H1 (cell line): ENCODE measurements at regions not wholly inside any gene's neighbourhood (a gene's known extent, or its start where the extent isn't known, plus 50 kb on each side); places are given as distances from the start of the nearest gene placed in this dataset.

Experiments
- CTCF ChIA-PET: fragments of 300-600 bp; sonication (Branson Sonifier 250); formaldehyde crosslinking; loops from one replicate; lab custom pipeline; 2021; ENCODE audit not compliant: partially characterized antibody; lab: Charles Lee
- POLR2A ChIA-PET: fragments of 300-600 bp; sonication (Branson Sonifier 250); formaldehyde crosslinking; loops from one replicate; lab custom pipeline; 2021; ENCODE audit warnings: inconsistent platforms; ENCODE audit not compliant: partially characterized antibody; lab: Charles Lee
- DNase-seq, 2 experiments: peaks; one replicate each; pipeline versions ENCODE4 v3.0.0 to v3.0.0-alpha.2; 2010 to 2022; ENCODE audit warnings: low spot score in 2 of 2, low read depth in 1 of 2, mixed read lengths in 1 of 2
- FAIRE-seq: peaks from 2 replicates; lab custom pipeline; 2011; peaks lifted over from hg19 to GRCh38; lab: Jason Lieb, UNC
- H2AFZ ChIP-seq: 2 replicates; pipeline ENCODE4 v1.8.1; 2012; ENCODE audit warnings: low read length, inconsistent platforms
- H2AK5ac ChIP-seq: 2 replicates; pipeline ENCODE4 v1.6.1; 2013; ENCODE audit warnings: low read depth, low read length
- H2BK120ac ChIP-seq: replicated peaks from 2 replicates; pipeline ENCODE3; 2013; ENCODE audit warnings: low read depth, low read length, inconsistent platforms
- H2BK12ac ChIP-seq: 2 replicates; pipeline ENCODE4 v1.6.1; 2013; ENCODE audit warnings: low read depth, low read length
- H2BK15ac ChIP-seq: 2 replicates; pipeline ENCODE4 v1.6.1; 2013; ENCODE audit warnings: low read length
- H2BK20ac ChIP-seq: 2 replicates; pipeline ENCODE4 v1.6.1; 2013; ENCODE audit warnings: low read length
- H2BK5ac ChIP-seq: 2 replicates; pipeline ENCODE4 v1.6.1; 2013; ENCODE audit warnings: low read depth, low read length
- H3K14ac ChIP-seq: 2 replicates; pipeline ENCODE4 v1.6.1; 2013; ENCODE audit warnings: inconsistent platforms; ENCODE audit not compliant: insufficient read length
- H3K18ac ChIP-seq: 2 replicates; pipeline ENCODE4 v1.6.1; 2013; ENCODE audit warnings: low read length; ENCODE audit errors: extremely low read depth
- H3K23ac ChIP-seq: 2 replicates; pipeline ENCODE4 v1.6.1; 2013; ENCODE audit warnings: inconsistent platforms; ENCODE audit not compliant: insufficient read length
- H3K23me2 ChIP-seq: 2 replicates; pipeline ENCODE4 v1.6.1; 2013; ENCODE audit warnings: low read depth, low read length
- H3K27ac ChIP-seq: 2 replicates; pipeline ENCODE4 v1.6.1; 2011; ENCODE audit warnings: low read depth, low read length, inconsistent platforms
- H3K27me3 ChIP-seq, 4 experiments: replicated peaks in 1 of 4; 1 replicate in 1 of 4; 2 replicates in 3 of 4; pipeline versions ENCODE4 v1.6.1 to v1.8.1; 2011 to 2013; ENCODE audit warnings: low read length in 3 of 4, mild to moderate bottlenecking in 3 of 4, inconsistent platforms in 2 of 4, mixed read lengths in 2 of 4, moderate library complexity in 1 of 4; ENCODE audit not compliant: control insufficient read depth in 3 of 4, insufficient read depth in 3 of 4; ENCODE audit errors: extremely low read depth in 1 of 4
- H3K36me3 ChIP-seq, 4 experiments: 2 replicates each; pipeline versions ENCODE4 v1.6.1 to v1.8.1; 2011 to 2013; ENCODE audit warnings: mild to moderate bottlenecking in 4 of 4, low read length in 3 of 4, moderate library complexity in 2 of 4, control low read depth in 1 of 4, inconsistent platforms in 1 of 4; ENCODE audit not compliant: insufficient read depth in 4 of 4, control insufficient read depth in 2 of 4
- H3K4ac ChIP-seq: replicated peaks from 2 replicates; pipeline ENCODE3; 2013; ENCODE audit warnings: low read length, low read depth, mixed read lengths, inconsistent platforms; ENCODE audit not compliant: insufficient read length
- H3K4me1 ChIP-seq, 4 experiments: replicated peaks in 1 of 4; 1 replicate in 1 of 4; 2 replicates in 3 of 4; pipeline versions ENCODE4 v1.6.1 to v1.8.1; 2011 to 2013; ENCODE audit warnings: low read length in 3 of 4, inconsistent platforms in 2 of 4, mixed read lengths in 1 of 4; ENCODE audit not compliant: insufficient read depth in 4 of 4, control insufficient read depth in 3 of 4
- H3K4me2 ChIP-seq, 2 experiments: 2 replicates each; pipeline versions ENCODE4 v1.6.1 to v1.8.1; 2011 to 2013; ENCODE audit warnings: low read depth in 2 of 2, low read length in 2 of 2, control low read depth in 1 of 2, inconsistent platforms in 1 of 2, mild to moderate bottlenecking in 1 of 2; ENCODE audit not compliant: insufficient read depth in 1 of 2
- H3K4me3 ChIP-seq, 4 experiments: fragments of 200-600, 300-600 bp in 1 of 4; sonication (generic), shearing (Covaris generic), sonication (Bioruptor Twin) in 1 of 4; 2 replicates each; pipeline versions ENCODE4 v1.5.1 to v1.8.1; 2011 to 2016; ENCODE audit warnings: low read length in 4 of 4, low read depth in 3 of 4, control low read depth in 2 of 4, inconsistent platforms in 2 of 4, mild to moderate bottlenecking in 2 of 4, mixed read lengths in 1 of 4, moderate library complexity in 1 of 4; ENCODE audit not compliant: insufficient read depth in 2 of 4; ENCODE audit errors: extremely low read depth in 1 of 4
- H3K56ac ChIP-seq: replicated peaks from 2 replicates; pipeline ENCODE3; 2013; ENCODE audit warnings: low read depth, mild to moderate bottlenecking, mixed read lengths, low read length, inconsistent platforms; ENCODE audit not compliant: insufficient read length
- H3K79me1 ChIP-seq: 2 replicates; pipeline ENCODE4 v1.6.1; 2013; ENCODE audit warnings: low read depth, low read length, control low read depth
- H3K79me2 ChIP-seq, 2 experiments: 2 replicates each; pipeline versions ENCODE4 v1.6.1 to v1.8.1; 2012 to 2013; ENCODE audit warnings: low read length in 2 of 2, mild to moderate bottlenecking in 2 of 2, inconsistent platforms in 1 of 2; ENCODE audit not compliant: insufficient read depth in 2 of 2, control insufficient read depth in 1 of 2
- H3K9ac ChIP-seq, 4 experiments: replicated peaks in 1 of 4; 1 replicate in 1 of 4; 2 replicates in 3 of 4; pipeline versions ENCODE4 v1.6.1 to v1.8.1; 2011 to 2013; ENCODE audit warnings: low read depth in 3 of 4, low read length in 3 of 4, control low read depth in 2 of 4, mild to moderate bottlenecking in 2 of 4, moderate library complexity in 2 of 4, inconsistent platforms in 1 of 4; ENCODE audit errors: extremely low read depth in 1 of 4
- H3K9me3 ChIP-seq, 2 experiments: 2 replicates each; pipeline versions ENCODE4 v1.6.1 to v1.8.1; 2012 to 2013; ENCODE audit warnings: mild to moderate bottlenecking in 2 of 2, moderate library complexity in 2 of 2, control low read depth in 1 of 2, inconsistent platforms in 1 of 2, low read depth in 1 of 2, low read length in 1 of 2, mixed read lengths in 1 of 2; ENCODE audit not compliant: insufficient read depth in 2 of 2
- H4K20me1 ChIP-seq, 2 experiments: replicated peaks in 1 of 2; 2 replicates each; pipeline versions ENCODE3 to v1.8.1; 2011 to 2013; ENCODE audit warnings: inconsistent platforms in 2 of 2, low read length in 2 of 2, mild to moderate bottlenecking in 1 of 2; ENCODE audit not compliant: insufficient read depth in 2 of 2, control insufficient read depth in 1 of 2
- H4K5ac ChIP-seq: 2 replicates; pipeline ENCODE4 v1.6.1; 2013; ENCODE audit warnings: low read length, low read depth, mixed read lengths, inconsistent platforms; ENCODE audit not compliant: insufficient read length
- H4K8ac ChIP-seq: 2 replicates; pipeline ENCODE4 v1.8.0; 2013; ENCODE audit warnings: mild to moderate bottlenecking, moderate library complexity, low read length, inconsistent platforms; ENCODE audit not compliant: insufficient read depth; ENCODE audit errors: extremely low read depth
- H4K91ac ChIP-seq: replicated peaks from 2 replicates; pipeline ENCODE3; 2013; ENCODE audit warnings: low read length, mixed read lengths, inconsistent platforms; ENCODE audit not compliant: insufficient read length
- BRCA1 ChIP-seq: IDR thresholded peaks from 2 replicates; pipeline ENCODE4 v1.6.1; 2012; ENCODE audit warnings: low read depth, low read length, improper control_type of control experiment
- CHD1 ChIP-seq: IDR thresholded peaks from 2 replicates; pipeline ENCODE4 v1.6.1; 2012; ENCODE audit warnings: low read depth, low read length, improper control_type of control experiment
- EP300 ChIP-seq, 2 experiments: IDR thresholded peaks; 1 replicate in 1 of 2; 2 replicates in 1 of 2; pipeline ENCODE4 v1.6.1; 2011 to 2012; ENCODE audit warnings: low read depth in 2 of 2, low read length in 2 of 2, mild to moderate bottlenecking in 2 of 2, borderline replicate concordance in 1 of 2, inconsistent platforms in 1 of 2, moderate library complexity in 1 of 2
- JUN ChIP-seq: IDR thresholded peaks from 2 replicates; pipeline ENCODE4 v1.6.1; 2011; ENCODE audit warnings: low read depth, mild to moderate bottlenecking, improper control_type of control experiment, low read length
- KDM4A ChIP-seq: IDR thresholded peaks from one replicate; pipeline ENCODE4 v1.7.1; 2012; ENCODE audit warnings: low read depth, mild to moderate bottlenecking, moderate library complexity, low read length, inconsistent platforms; ENCODE audit not compliant: severe bottlenecking
- POLR2A ChIP-seq, 2 experiments: IDR thresholded peaks; 1 replicate in 1 of 2; 2 replicates in 1 of 2; pipeline ENCODE4 v1.6.1; 2011; ENCODE audit warnings: low read depth in 2 of 2, low read length in 2 of 2, mild to moderate bottlenecking in 2 of 2; ENCODE audit errors: control extremely low read depth in 1 of 2
- RNF2 ChIP-seq: fragments of 200-900, 300-1000 bp; sonication (generic); IDR thresholded peaks from 2 replicates; pipeline ENCODE4 v1.7.1; 2016; ENCODE audit warnings: borderline replicate concordance, low read depth, mild to moderate bottlenecking, antibody characterized with exemption, low read length; ENCODE audit not compliant: poor library complexity, severe bottlenecking; ENCODE audit errors: missing control alignments
- RXRA ChIP-seq: IDR thresholded peaks from 2 replicates; pipeline ENCODE4 v1.6.1; 2011; ENCODE audit warnings: low read depth, mild to moderate bottlenecking, low read length, moderate library complexity; ENCODE audit not compliant: insufficient read depth
- SUZ12 ChIP-seq: fragments of 200-600 bp; sonication (generic); IDR thresholded peaks from 2 replicates; pipeline ENCODE4 v1.6.1; 2012; ENCODE audit warnings: mild to moderate bottlenecking, inconsistent platforms, low read length, moderate library complexity, mixed read lengths
- TBP ChIP-seq: IDR thresholded peaks from 2 replicates; pipeline ENCODE4 v1.6.1; 2011; ENCODE audit warnings: low read depth, low read length, improper control_type of control experiment
- WGBS, 2 experiments: shearing (Covaris generic) in 1 of 2; methylation state at CpG; one replicate each; pipeline versions ENCODE4 v1.1.6 to v1.1.7; 2013 to 2015; ENCODE audit warnings: low lambda C conversion rate in 2 of 2, mixed read lengths in 2 of 2, inconsistent platforms in 1 of 2, low coverage in 1 of 2, missing lambda C conversion rate in 1 of 2; ENCODE audit not compliant: insufficient replicate concordance in 2 of 2, insufficient coverage in 1 of 2, insufficient read length in 1 of 2; ENCODE audit errors: extremely low coverage in 1 of 2, missing lambda C conversion rate in 1 of 2; 5-methylcytosine and 5-hydroxymethylcytosine counted together

DNA sequence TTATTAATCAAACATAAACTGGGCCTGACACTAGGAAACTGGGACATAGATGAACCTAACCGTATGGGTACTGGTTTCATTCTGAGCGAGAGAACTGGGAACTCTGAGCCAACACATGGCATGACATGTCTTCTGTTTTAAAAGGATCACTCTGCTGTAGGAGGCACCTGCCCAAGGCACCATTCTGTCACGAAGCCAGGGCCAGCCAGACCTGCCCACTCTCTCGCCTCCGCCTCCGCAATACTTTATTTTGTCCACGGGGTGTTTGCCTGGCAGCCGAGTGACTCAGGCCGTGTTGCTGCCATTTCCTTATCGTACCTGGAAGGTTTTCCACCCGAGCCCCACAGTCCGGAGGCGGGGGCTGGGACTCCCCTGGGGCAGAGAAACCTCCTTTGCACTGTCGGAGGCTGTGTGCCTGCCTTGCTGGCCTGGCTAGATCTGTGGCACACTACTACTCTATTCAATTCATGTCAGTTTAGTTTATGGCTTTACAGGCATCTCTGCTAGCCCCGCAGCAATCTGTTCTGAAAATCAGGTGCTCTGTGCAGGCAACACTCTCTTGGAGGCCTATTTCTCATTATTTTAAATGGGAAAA lies 120.4 kb upstream of the ACKR3 start:
- no peak overlapping the region for H3K4ac ChIP-seq
- H3K36me3 ChIP-seq: no peaks in the 10 kb centered on the region
- H4K91ac ChIP-seq: no peak overlapping the region
- H2BK12ac ChIP-seq: no peak overlapping the region
- H2BK20ac ChIP-seq: no peak overlapping the region
- no peak overlapping the region for H3K4me2 ChIP-seq
- no peak overlapping the region for H3K14ac ChIP-seq
- no peak overlapping the region for H3K18ac ChIP-seq
- no peak overlapping the region for H2AK5ac ChIP-seq
- FAIRE-seq (no peak), DNase-seq (no peak)
- WGBS, 2 experiments: 85% methylated on average over 15 of the region's 15 CpGs; no CpG with 5 or more reads in 1 of the 2 experiments
- H2BK120ac ChIP-seq: no peak overlapping the region
- H3K27ac ChIP-seq: no peak overlapping the region
- no peak overlapping the region for H2AFZ ChIP-seq
- no peak overlapping the region for H2BK15ac ChIP-seq
- H4K8ac ChIP-seq: no peak overlapping the region
- TF ChIP-seq TBP (no peak), BRCA1 (no peak), RXRA (no peak), POLR2A (IDR thresholded peaks at IDR 0.05; ENCODE audit: control extremely low read depth in 1 of 2, low read depth in 2 of 2, low read length in 2 of 2) (no peak), EP300 (IDR thresholded peaks at IDR 0.05; ENCODE audit: borderline replicate concordance in 1 of 2, low read depth in 2 of 2, low read length in 2 of 2) (no peak), RNF2 (no peak), CHD1 (no peak), JUN (no peak), SUZ12 (no peak), KDM4A (no peak)
- no peaks in the 10 kb centered on the region for H3K79me2 ChIP-seq
- ChIA-PET POLR2A (no interaction called here), CTCF (interaction anchor here (0.8 to 1.2 kb wide), 3 partner anchors 13 to 68 kb away, joined by 3 to 4 read pairs (median 3); no protein-coding TSS in a partner anchor)
- no peak overlapping the region for H4K5ac ChIP-seq
- no peak overlapping the region for H2BK5ac ChIP-seq
- no peak overlapping the region for H3K4me3 ChIP-seq
- H3K27me3 ChIP-seq: no peaks in the 10 kb centered on the region
- no peaks in the 10 kb centered on the region for H4K20me1 ChIP-seq
- H3K23me2 ChIP-seq: no peaks in the 10 kb centered on the region
- no peak overlapping the region for H3K56ac ChIP-seq
- no peaks in the 10 kb centered on the region for H3K79me1 ChIP-seq
- no peaks in the 10 kb centered on the region for H3K4me1 ChIP-seq
- H3K9me3 ChIP-seq: no peaks in the 10 kb centered on the region
- no peak overlapping the region; a peak in 1 of 7 replicates for H3K9ac ChIP-seq
- no peak overlapping the region for H3K23ac ChIP-seq
